ENCODE measurements at regions not wholly inside any gene's neighbourhood (a gene's known extent, or its start where the extent isn't known, plus 50 kb on each side); places are given as distances from the start of the nearest gene placed in this dataset.
"Not testable (repeated sequence)": the region's sequence is repeated elsewhere in the genome, so short reads cannot be mapped to it uniquely, and the experiment has no call there.

- DNase-seq (ENCODE audit: low read depth): no peak
These were observed 121.8 kb upstream of the CAV2 start for GRCh38 chr7:116377721-116378120.

- peak; percentile 39 for DNase-seq (ENCODE audit: low read depth)
These were observed 119.5 kb upstream of the CAV2 start for GRCh38 chr7:116380025-116380424.

GRCh38 chr7:116382375-116382774 lies 117.2 kb upstream of the CAV2 start:
- DNase-seq (ENCODE audit: low read depth): no peak

- no peak for DNase-seq (ENCODE audit: low read depth)
These were observed 114.5 kb upstream of the CAV2 start for GRCh38 chr7:116384936-116385635.

GRCh38 chr7:116386674-116387073 lies 112.9 kb upstream of the CAV2 start:
- no peak for DNase-seq (ENCODE audit: low read depth)

- no peak for DNase-seq (ENCODE audit: low read depth)
These were observed 109.2 kb upstream of the CAV2 start for GRCh38 chr7:116390363-116390762.

GRCh38 chr7:116392806-116393205 lies 106.7 kb upstream of the CAV2 start:
- DNase-seq (ENCODE audit: low read depth): no peak

GRCh38 chr7:116393654-116394053 lies 105.9 kb upstream of the CAV2 start:
- no peak for DNase-seq (ENCODE audit: low read depth)

- no peak for DNase-seq (ENCODE audit: low read depth)
These were observed 105.4 kb upstream of the CAV2 start for GRCh38 chr7:116394106-116394505.

- peak; percentile 47 for DNase-seq (ENCODE audit: low read depth)
These were observed 104.3 kb upstream of the CAV2 start for GRCh38 chr7:116395141-116395791.

GRCh38 chr7:116398672-116399071 lies 100.9 kb upstream of the CAV2 start:
- no peak for DNase-seq (ENCODE audit: low read depth)

- no peak for DNase-seq (ENCODE audit: low read depth)
These were observed 99.7 kb upstream of the CAV2 start for GRCh38 chr7:116399819-116400218.

- DNase-seq (ENCODE audit: low read depth): no peak
These were observed 99.0 kb upstream of the CAV2 start for GRCh38 chr7:116400522-116400921.

- DNase-seq (ENCODE audit: low read depth): no peak
These were observed 97.8 kb upstream of the CAV2 start for GRCh38 chr7:116401711-116402110.

GRCh38 chr7:116403265-116403664 lies 96.3 kb upstream of the CAV2 start:
- DNase-seq (ENCODE audit: low read depth): peak; percentile 38

- no peak for DNase-seq (ENCODE audit: low read depth)
These were observed 95.1 kb upstream of the CAV2 start for GRCh38 chr7:116404389-116404788.

GRCh38 chr7:116405810-116406209 lies 93.7 kb upstream of the CAV2 start:
- no peak for DNase-seq (ENCODE audit: low read depth)

- DNase-seq (ENCODE audit: low read depth): no peak
These were observed 92.4 kb upstream of the CAV2 start for GRCh38 chr7:116407165-116407564.

GRCh38 chr7:116408166-116408565 lies 91.4 kb upstream of the CAV2 start:
- no peak for DNase-seq (ENCODE audit: low read depth)

GRCh38 chr7:116408831-116409453 lies 90.6 kb upstream of the CAV2 start:
- DNase-seq (ENCODE audit: low read depth): not testable (repeated sequence)

GRCh38 chr7:116410694-116411093 lies 88.8 kb upstream of the CAV2 start:
- DNase-seq (ENCODE audit: low read depth): not testable (repeated sequence)

- DNase-seq (ENCODE audit: low read depth): no peak
These were observed 81.8 kb upstream of the CAV2 start for GRCh38 chr7:116417593-116418345.

- DNase-seq (ENCODE audit: low read depth): no peak
These were observed 81.0 kb upstream of the CAV2 start for GRCh38 chr7:116418524-116418923.
